ENCODE measurements at regions not wholly inside any gene's neighbourhood (a gene's known extent, or its start where the extent isn't known, plus 50 kb on each side); places are given as distances from the start of the nearest gene placed in this dataset.

GRCh38 chr11:37689951-37690350, 1091.9 kb upstream of the RAG2 start:
- TF ChIP-seq CTCF (CRISPR knock-in tag; IDR thresholded peaks at IDR 0.05) (no peak), HMG20A (CRISPR knock-in tag; IDR thresholded peaks at IDR 0.05; ENCODE audit: borderline replicate concordance) (no peak), ZZZ3 (CRISPR knock-in tag; IDR thresholded peaks at IDR 0.05; ENCODE audit: borderline replicate concordance) (no peak)

Measured in HepG2 (cell line).